Stomach (tissue), 8 donors: ENCODE measurements at regions not wholly inside any gene's neighbourhood (a gene's known extent, or its start where the extent isn't known, plus 50 kb on each side); places are given as distances from the start of the nearest gene placed in this dataset.

Source experiments
- DNase-seq, 2 donors: peaks; one replicate each; pipeline versions ENCODE4 v3.0.0 to v3.0.0-alpha.2; 2013 to 2019
- H3K27ac ChIP-seq, 5 donors: fragments of 200-600 bp in 4 of 5; sonication (generic) in 4 of 5; one replicate each; pipeline ENCODE4 v1.5.1; 2013 to 2019; ENCODE audit warnings: mild to moderate bottlenecking in 1 of 5, moderate library complexity in 1 of 5
- H3K27me3 ChIP-seq, 3 donors: fragments of 200-600 bp; sonication (generic); one replicate each; pipeline ENCODE4 v1.5.1; 2017 to 2019; ENCODE audit warnings: mixed run types in 1 of 3
- H3K36me3 ChIP-seq, 4 donors: fragments of 200-600 bp; sonication (generic); 1 replicate in 3 of 4; 2 replicates in 1 of 4; pipeline ENCODE4 v1.5.1; 2016 to 2019
- H3K4me1 ChIP-seq, 4 donors: fragments of 200-600 bp; sonication (generic); one replicate each; pipeline ENCODE4 v1.5.1; 2016 to 2019
- H3K4me3 ChIP-seq, 4 donors: fragments of 200-600 bp; sonication (generic) in 3 of 4; one replicate each; pipeline ENCODE4 v1.5.1; 2016 to 2019; ENCODE audit warnings: mild to moderate bottlenecking in 1 of 4
- H3K9me3 ChIP-seq, 4 donors: fragments of 200-600 bp; sonication (generic); one replicate each; pipeline ENCODE4 v1.5.1; 2016 to 2019
- CTCF ChIP-seq, 7 experiments: fragments of 450-650 bp in 4 of 7; fragments of 200-600 bp in 3 of 7; sonication (generic) in 3 of 7; IDR thresholded peaks; one replicate each; pipeline ENCODE4 v1.5.1; 2016 to 2019; ENCODE audit warnings: antibody characterized with exemption in 7 of 7, control low read depth in 2 of 7, mild to moderate bottlenecking in 1 of 7
- EP300 ChIP-seq: sonication (generic); formaldehyde crosslinking; IDR thresholded peaks from one replicate; pipeline ENCODE4 v1.6.1; 2017; ENCODE audit warnings: antibody characterized with exemption
- POLR2A ChIP-seq, 4 donors: fragments of 450-650 bp; IDR thresholded peaks; one replicate each; pipeline ENCODE4 v1.6.1; 2016; ENCODE audit warnings: antibody characterized with exemption in 4 of 4, control low read depth in 2 of 4, mild to moderate bottlenecking in 1 of 4, moderate library complexity in 1 of 4
- POLR2AphosphoS5 ChIP-seq, 3 donors: sonication (generic); formaldehyde crosslinking; IDR thresholded peaks; one replicate each; pipeline ENCODE4 v1.6.1; 2016; ENCODE audit warnings: antibody characterized with exemption in 3 of 3
- WGBS, 5 donors: extraction: QIAGEN DNeasy Blood & Tissue Kit in 3 of 5; methylation state at CpG; one replicate each; pipeline versions ENCODE4 v1.1.5 to v1.1.7; 2013 to 2018; 5-methylcytosine and 5-hydroxymethylcytosine counted together
- intact Hi-C: fragments of 100-400 bp; cut with DNase I; formaldehyde crosslinking; loops from one replicate; pipeline ENCODE4 v1.15.1; 2023; ENCODE audit warnings: low total_unique reads
- donor health status: healthy with polysubstance abuse.
- donor health status: Bipolar disorder and iron deficiency.
- donor health status: healthy.

- H3K27me3 ChIP-seq = no peaks in the 10 kb centered on the region
- no peak for TF ChIP-seq POLR2A (IDR thresholded peaks at IDR 0.05)
- no peak for TF ChIP-seq EP300
- TF ChIP-seq POLR2AphosphoS5 (IDR thresholded peaks at IDR 0.05) = no peak
- no peak for TF ChIP-seq CTCF (IDR thresholded peaks at IDR 0.05)
- H3K4me3 ChIP-seq = no peak overlapping the region
- WGBS, 5 donors = 53 to 70% (median 65%) methylated on average over 1 of the region's 1 CpG
- H3K4me1 ChIP-seq = no peaks in the 10 kb centered on the region
- H3K36me3 ChIP-seq = no peaks in the 10 kb centered on the region
- no peak overlapping the region for H3K27ac ChIP-seq
- H3K9me3 ChIP-seq = no peaks in the 10 kb centered on the region
- intact Hi-C loops = no loop called here
- DNase-seq = no peak
These were observed 451.3 kb upstream of the CDH9 start for GRCh38 chr5:27489701-27490100.

GRCh38 chr5:27482663-27483062, 444.3 kb upstream of the CDH9 start:
- no peak for TF ChIP-seq EP300
- TF ChIP-seq CTCF (IDR thresholded peaks at IDR 0.05) = no peak
- TF ChIP-seq POLR2A (IDR thresholded peaks at IDR 0.05) = no peak
- no peak for TF ChIP-seq POLR2AphosphoS5 (IDR thresholded peaks at IDR 0.05)
- no peak overlapping the region for H3K27ac ChIP-seq
- H3K27me3 ChIP-seq = no peaks in the 10 kb centered on the region
- H3K36me3 ChIP-seq = no peaks in the 10 kb centered on the region
- H3K9me3 ChIP-seq = peaks cover 0 to 2% (median 0%) of the 10 kb centered on the region in 4 donors
- no peak overlapping the region for H3K4me3 ChIP-seq
- no peaks in the 10 kb centered on the region for H3K4me1 ChIP-seq
- WGBS, 5 donors = 36 to 84% (median 70%) methylated on average over 1 of the region's 1 CpG
- intact Hi-C loops = no loop called here
- no peak for DNase-seq

- no peak overlapping the region for H3K4me3 ChIP-seq
- intact Hi-C loops = no loop called here
- peaks cover 0 to 24% (median 19%) of the 10 kb centered on the region in 4 donors for H3K9me3 ChIP-seq
- no peaks in the 10 kb centered on the region for H3K36me3 ChIP-seq
- no peaks in the 10 kb centered on the region for H3K27me3 ChIP-seq
- WGBS, 5 donors = 69 to 77% (median 72%) methylated on average over 4 of the region's 4 CpGs
- H3K27ac ChIP-seq = no peak overlapping the region
- no peak for TF ChIP-seq CTCF (IDR thresholded peaks at IDR 0.05)
- no peak for TF ChIP-seq POLR2A (IDR thresholded peaks at IDR 0.05)
- TF ChIP-seq EP300 = no peak
- no peak for TF ChIP-seq POLR2AphosphoS5 (IDR thresholded peaks at IDR 0.05)
- DNase-seq = no peak
- H3K4me1 ChIP-seq = no peaks in the 10 kb centered on the region
These were observed 441.5 kb upstream of the CDH9 start for GRCh38 chr5:27479859-27480258.

- DNase-seq = no peak
- 51 to 60% (median 58%) methylated on average over 4 of the region's 4 CpGs for WGBS, 5 donors
- intact Hi-C loops = no loop called here
- H3K27me3 ChIP-seq = no peaks in the 10 kb centered on the region
- TF ChIP-seq POLR2A (IDR thresholded peaks at IDR 0.05) = no peak
- TF ChIP-seq CTCF (IDR thresholded peaks at IDR 0.05) = no peak
- no peak for TF ChIP-seq POLR2AphosphoS5 (IDR thresholded peaks at IDR 0.05)
- TF ChIP-seq EP300 = no peak
- no peaks in the 10 kb centered on the region for H3K36me3 ChIP-seq
- no peak overlapping the region for H3K27ac ChIP-seq
- no peaks in the 10 kb centered on the region for H3K4me1 ChIP-seq
- peaks cover 0 to 24% (median 19%) of the 10 kb centered on the region in 4 donors for H3K9me3 ChIP-seq
- H3K4me3 ChIP-seq = no peak overlapping the region
These were observed 439.2 kb upstream of the CDH9 start for GRCh38 chr5:27477550-27477949.
